PC-3 (cell line): ENCODE measurements at regions not wholly inside any gene's neighbourhood (a gene's known extent, or its start where the extent isn't known, plus 50 kb on each side); places are given as distances from the start of the nearest gene placed in this dataset.

Source experiments
- ATAC-seq: fragments of 200-7000 bp; cut with Tn5 transposase; 2 replicates; pipeline ENCODE4 v1.9.1; 2020; ENCODE audit warnings: mild to moderate bottlenecking, moderate library complexity
- BruUV-seq: library from RNA; stranded (reverse); fragments of 400-500 nt; replicated peaks from 2 replicates; lab custom pipeline; 2021; lab: Mats Ljungman, UMichigan
- CTCF ChIA-PET: fragments of 300-600 bp; sonication (Branson Sonifier 250); formaldehyde crosslinking; loops from one replicate; lab custom pipeline; 2022; ENCODE audit warnings: antibody characterized with exemption; lab: Charles Lee
- POLR2A ChIA-PET: fragments of 300-600 bp; sonication (Branson Sonifier 250); formaldehyde crosslinking; loops from one replicate; lab custom pipeline; 2022; ENCODE audit warnings: antibody characterized with exemption; ENCODE audit not compliant: unreplicated experiment; lab: Charles Lee
- DNase-seq: peaks from one replicate; pipeline ENCODE4 v3.0.0-alpha.2; 2015
- H2AFZ ChIP-seq: fragments of 300-600 bp; sonication (generic); 2 replicates; pipeline ENCODE4 v1.6.0; 2016; ENCODE audit warnings: antibody characterized with exemption, low read length
- H3F3A ChIP-seq: fragments of 300-600 bp; sonication (generic); one replicate; pipeline ENCODE4 v1.6.0; 2017; ENCODE audit warnings: antibody characterized with exemption, low read length, control low read depth, mild to moderate bottlenecking; ENCODE audit not compliant: unreplicated experiment
- H3K27ac ChIP-seq: fragments of 300-600 bp; sonication (generic); 2 replicates; pipeline ENCODE4 v1.5.1; 2016; ENCODE audit warnings: mild to moderate bottlenecking, low read length
- H3K27me3 ChIP-seq: fragments of 300-600 bp; sonication (generic); 2 replicates; pipeline ENCODE4 v1.6.1; 2016; ENCODE audit warnings: low read length, mixed read lengths
- H3K36me3 ChIP-seq: fragments of 300-600 bp; sonication (generic); 2 replicates; pipeline ENCODE4 v1.6.1; 2016; ENCODE audit warnings: low read depth, mixed run types, low read length, mixed read lengths
- H3K4me1 ChIP-seq: fragments of 300-600 bp; sonication (generic); 2 replicates; pipeline ENCODE4 v1.5.1; 2016; ENCODE audit warnings: low read length; ENCODE audit not compliant: insufficient read depth
- H3K4me2 ChIP-seq: fragments of 300-600 bp; sonication (generic); 2 replicates; pipeline ENCODE4 v1.6.0; 2016; ENCODE audit warnings: low read length
- H3K4me3 ChIP-seq: fragments of 300-600 bp; sonication (generic); 2 replicates; pipeline ENCODE4 v1.5.1; 2016; ENCODE audit warnings: mild to moderate bottlenecking, low read length, mixed read lengths
- H3K79me2 ChIP-seq: fragments of 300-600 bp; sonication (generic); 2 replicates; pipeline ENCODE4 v1.6.1; 2017; ENCODE audit warnings: low read length, mixed read lengths
- H3K9ac ChIP-seq: fragments of 300-600 bp; sonication (generic); 2 replicates; pipeline ENCODE4 v1.6.0; 2016; ENCODE audit warnings: mild to moderate bottlenecking, low read length
- H3K9me2 ChIP-seq: fragments of 300-600 bp; sonication (generic); replicated peaks from 2 replicates; pipeline ENCODE4 v1.6.1; 2016; ENCODE audit warnings: mixed run types, low read length, mixed read lengths
- H3K9me3 ChIP-seq: fragments of 300-600 bp; sonication (generic); 2 replicates; pipeline ENCODE4 v1.6.1; 2016; ENCODE audit warnings: low read length, mixed read lengths
- H4K20me1 ChIP-seq: fragments of 300-600 bp; sonication (generic); 2 replicates; pipeline ENCODE4 v1.6.1; 2016; ENCODE audit warnings: low read length, mixed read lengths
- CTCF ChIP-seq: fragments of 300-600 bp; sonication (generic); conservative IDR thresholded peaks from 2 replicates; pipeline ENCODE4 v1.5.1; 2017; ENCODE audit warnings: antibody characterized with exemption, low read depth, mild to moderate bottlenecking, low read length
- EZH2 ChIP-seq: fragments of 300-600 bp; sonication (generic); IDR thresholded peaks from one replicate; pipeline ENCODE4 v1.6.1; 2017; ENCODE audit warnings: antibody characterized with exemption, mild to moderate bottlenecking, low read length; ENCODE audit not compliant: unreplicated experiment
- EZH2phosphoT487 ChIP-seq: fragments of 300-600 bp; sonication (generic); IDR thresholded peaks from 2 replicates; pipeline ENCODE4 v1.6.1; 2018; ENCODE audit warnings: mild to moderate bottlenecking, antibody characterized with exemption, low read length, borderline replicate concordance
- intact Hi-C: fragments of 100-400 bp; cut with micrococcal nuclease; formaldehyde crosslinking; loops from 2 replicates; pipeline ENCODE4 v1.9.0; 2023

DNA sequence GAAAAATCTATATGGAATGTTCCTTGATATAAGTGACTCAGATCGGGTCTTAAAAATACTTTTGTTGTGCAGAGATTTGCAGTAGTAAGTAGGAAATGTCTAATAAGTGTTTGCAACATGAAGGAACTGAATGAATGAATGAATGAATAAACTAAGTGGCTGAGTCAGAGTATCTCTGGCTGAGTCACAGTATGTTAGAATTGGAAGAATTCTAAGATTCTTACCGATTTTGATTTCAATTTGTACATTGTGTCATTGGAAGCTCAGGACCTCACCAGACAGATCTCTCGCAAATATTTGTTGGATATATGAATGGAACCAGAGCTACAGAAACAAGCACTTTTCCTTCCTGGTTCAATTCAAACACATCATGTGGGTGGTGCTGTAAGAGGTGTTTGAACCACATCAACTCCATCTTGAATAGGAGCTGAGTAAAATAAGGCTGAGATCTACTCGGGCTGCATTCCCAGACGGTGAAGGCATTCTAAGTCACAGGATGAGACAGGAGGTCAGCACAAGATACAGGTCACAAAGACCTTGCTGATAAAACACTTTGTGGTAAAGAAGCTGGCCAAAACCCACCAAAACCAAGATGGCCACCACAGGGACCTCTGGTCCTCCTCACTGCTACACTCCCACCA is 123.9 kb upstream of the FOXN3 start:
- H3K9me3 ChIP-seq: no peaks in the 10 kb centered on the region
- intact Hi-C loops: no loop called here
- DNase-seq: peak; percentile 72

DNA sequence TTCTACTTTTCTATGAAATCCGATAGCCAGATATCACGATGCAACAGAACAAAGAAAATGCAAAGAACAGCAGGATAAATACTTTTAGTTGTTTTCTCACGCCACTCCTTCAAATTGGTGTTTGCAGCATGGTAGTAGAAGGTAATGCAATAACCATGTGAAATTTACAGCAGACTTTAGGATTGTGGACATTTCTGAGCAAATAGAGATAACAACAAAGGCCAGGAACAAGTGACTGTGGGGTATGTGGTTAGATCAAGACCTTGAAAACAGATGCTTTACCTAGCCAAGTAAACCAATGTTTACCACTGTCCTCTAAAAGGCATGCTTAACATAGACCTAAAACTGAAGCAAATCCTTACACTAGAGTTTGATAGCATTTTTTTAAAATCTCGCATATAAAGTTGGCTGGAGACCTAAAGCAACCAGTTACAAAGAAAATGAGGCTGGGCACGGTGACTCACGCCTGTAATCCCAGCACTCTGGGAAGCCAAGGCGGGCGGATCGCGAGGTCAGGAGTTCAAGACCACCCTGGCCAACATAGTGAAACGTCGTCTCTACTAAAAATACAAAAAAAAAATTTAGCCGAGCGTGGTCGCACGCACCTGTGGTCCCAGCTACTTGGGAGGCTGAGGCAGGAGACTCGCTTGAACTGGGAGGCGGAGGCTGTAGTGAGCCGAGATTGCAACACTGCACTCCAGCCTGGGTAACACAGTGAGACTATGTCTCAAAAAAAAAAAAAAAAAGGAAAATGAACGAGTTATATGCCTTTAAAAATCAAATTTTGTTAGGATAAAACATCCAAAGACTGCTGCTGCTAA is 123.2 kb upstream of the FOXN3 start:
- Histone ChIP-seq H4K20me1 (no peaks in the 10 kb centered on the region), H3K79me2 (no peaks in the 10 kb centered on the region), H2AFZ (no peak overlapping the region), H3K27me3 (no peaks in the 10 kb centered on the region), H3K4me2 (peak overlapping the region; percentile 51), H3F3A (no peaks in the 10 kb centered on the region), H3K4me3 (no peak overlapping the region), H3K9me3 (no peaks in the 10 kb centered on the region), H3K4me1 (peaks cover 21% of the 10 kb centered on the region), H3K27ac (peak overlapping the region; percentile 58), H3K9ac (no peak overlapping the region), H3K9me2 (no peaks in the 10 kb centered on the region), H3K36me3 (no peaks in the 10 kb centered on the region)
- no peak for TF ChIP-seq CTCF
- no peak for TF ChIP-seq EZH2
- no peak for TF ChIP-seq EZH2phosphoT487
- ATAC-seq (peak; percentile 18; the same call in 1 of the 2 replicates), DNase-seq (peak; percentile 32)
- intact Hi-C loops: no loop called here
- no TSS peak for BruUV-seq
- POLR2A ChIA-PET: no interaction called here
- CTCF ChIA-PET: no interaction called here

More for the DNA sequence above, 123.9 kb upstream of the FOXN3 start:
- ChIA-PET POLR2A (no interaction called here), CTCF (no interaction called here)
- Histone ChIP-seq H3K9ac (no peak overlapping the region), H3F3A (no peaks in the 10 kb centered on the region), H3K4me3 (no peak overlapping the region), H3K27ac (peak overlapping the region; percentile 58), H3K36me3 (no peaks in the 10 kb centered on the region), H3K4me2 (peak overlapping the region; percentile 51), H3K79me2 (no peaks in the 10 kb centered on the region), H4K20me1 (no peaks in the 10 kb centered on the region), H3K4me1 (peaks cover 21% of the 10 kb centered on the region), H3K9me2 (no peaks in the 10 kb centered on the region), H3K27me3 (no peaks in the 10 kb centered on the region), H2AFZ (no peak overlapping the region)
- no peak for TF ChIP-seq CTCF
- TF ChIP-seq EZH2phosphoT487: no peak
- no peak for TF ChIP-seq EZH2
- ATAC-seq: peak; percentile 48
- no TSS peak for BruUV-seq

DNA sequence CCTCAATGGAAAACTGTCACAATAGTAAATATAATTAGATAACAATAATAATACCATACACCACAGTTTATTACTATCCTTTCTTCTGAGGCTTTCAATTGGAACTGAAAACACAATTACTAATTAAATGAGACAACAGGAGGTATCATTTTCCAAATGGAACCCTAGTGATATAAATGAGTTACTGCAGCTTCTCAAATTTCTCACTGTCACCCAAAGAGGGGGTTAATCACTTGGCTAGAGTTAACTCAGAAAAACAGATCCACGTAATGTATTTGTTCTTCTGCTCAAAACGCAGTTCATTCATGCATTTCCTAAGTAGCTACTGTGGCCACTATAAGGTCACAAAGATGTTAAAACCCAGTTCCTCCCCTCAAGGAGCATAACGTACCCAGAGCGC is 120.9 kb upstream of the FOXN3 start:
- no peak overlapping the region for H2AFZ ChIP-seq
- H3K9me2 ChIP-seq: no peaks in the 10 kb centered on the region
- ChIA-PET CTCF (no interaction called here), POLR2A (no interaction called here)
- H3F3A ChIP-seq: no peaks in the 10 kb centered on the region
- intact Hi-C loops: no loop called here
- H3K4me2 ChIP-seq: no peak overlapping the region
- no peaks in the 10 kb centered on the region for H3K36me3 ChIP-seq
- no peak overlapping the region for H3K4me3 ChIP-seq
- H3K9ac ChIP-seq: no peak overlapping the region
- no peaks in the 10 kb centered on the region for H3K9me3 ChIP-seq
- no peaks in the 10 kb centered on the region for H3K27me3 ChIP-seq
- H3K27ac ChIP-seq: no peak overlapping the region
- H3K4me1 ChIP-seq: peaks cover 21% of the 10 kb centered on the region
- TF ChIP-seq EZH2phosphoT487: no peak
- TF ChIP-seq CTCF: no peak
- no peak for TF ChIP-seq EZH2
- H4K20me1 ChIP-seq: no peaks in the 10 kb centered on the region
- DNase-seq: no peak
- ATAC-seq: no peak
- no peaks in the 10 kb centered on the region for H3K79me2 ChIP-seq
- no TSS peak for BruUV-seq
